ENCODE measurements at regions not wholly inside any gene's neighbourhood (a gene's known extent, or its start where the extent isn't known, plus 50 kb on each side); places are given as distances from the start of the nearest gene placed in this dataset.
"Not testable (repeated sequence)": the region's sequence is repeated elsewhere in the genome, so short reads cannot be mapped to it uniquely, and the experiment has no call there.

- H3K36me3 ChIP-seq (replicated peaks; ENCODE audit: control insufficient read depth, insufficient read depth, low read length): no peaks in the 10 kb centered on the region
- H3K27me3 ChIP-seq (ENCODE audit: control insufficient read depth, insufficient read depth, low read length): no peaks in the 10 kb centered on the region
- DNase-seq: no peak
- no peak overlapping the region for H3K4me3 ChIP-seq (ENCODE audit: insufficient read depth, low read depth, low read length)
These were observed 269.4 kb downstream of the PTGER3 start for GRCh38 chr1:70778056-70778762.

GRCh38 chr1:70778934-70779333, 268.7 kb downstream of the PTGER3 start:
- no peaks in the 10 kb centered on the region for H3K27me3 ChIP-seq (ENCODE audit: control insufficient read depth, insufficient read depth, low read length)
- DNase-seq: no peak
- H3K36me3 ChIP-seq (replicated peaks; ENCODE audit: control insufficient read depth, insufficient read depth, low read length): no peaks in the 10 kb centered on the region
- no peak overlapping the region for H3K4me3 ChIP-seq (ENCODE audit: insufficient read depth, low read depth, low read length)

GRCh38 chr1:70779571-70779970, 268.0 kb downstream of the PTGER3 start:
- H3K27me3 ChIP-seq (ENCODE audit: control insufficient read depth, insufficient read depth, low read length): no peaks in the 10 kb centered on the region
- no peak for DNase-seq
- H3K36me3 ChIP-seq (replicated peaks; ENCODE audit: control insufficient read depth, insufficient read depth, low read length): no peaks in the 10 kb centered on the region
- H3K4me3 ChIP-seq (ENCODE audit: insufficient read depth, low read depth, low read length): no peak overlapping the region

- no peaks in the 10 kb centered on the region for H3K27me3 ChIP-seq (ENCODE audit: control insufficient read depth, insufficient read depth, low read length)
- H3K4me3 ChIP-seq (ENCODE audit: insufficient read depth, low read depth, low read length): no peak overlapping the region
- DNase-seq: no peak
- no peaks in the 10 kb centered on the region for H3K36me3 ChIP-seq (replicated peaks; ENCODE audit: control insufficient read depth, insufficient read depth, low read length)
These were observed 262.3 kb downstream of the PTGER3 start for GRCh38 chr1:70785287-70785686.

GRCh38 chr1:70790232-70790923, 257.2 kb downstream of the PTGER3 start:
- no peaks in the 10 kb centered on the region for H3K27me3 ChIP-seq (ENCODE audit: control insufficient read depth, insufficient read depth, low read length)
- no peak for DNase-seq
- no peaks in the 10 kb centered on the region for H3K36me3 ChIP-seq (replicated peaks; ENCODE audit: control insufficient read depth, insufficient read depth, low read length)
- no peak overlapping the region for H3K4me3 ChIP-seq (ENCODE audit: insufficient read depth, low read depth, low read length)

GRCh38 chr1:70795064-70795463, 252.6 kb downstream of the PTGER3 start:
- not testable (repeated sequence) for DNase-seq; H3K27me3 ChIP-seq (ENCODE audit: control insufficient read depth, insufficient read depth, low read length); H3K36me3 ChIP-seq (replicated peaks; ENCODE audit: control insufficient read depth, insufficient read depth, low read length); H3K4me3 ChIP-seq (ENCODE audit: insufficient read depth, low read depth, low read length)

- not testable (repeated sequence) for H3K36me3 ChIP-seq (replicated peaks; ENCODE audit: control insufficient read depth, insufficient read depth, low read length); H3K4me3 ChIP-seq (ENCODE audit: insufficient read depth, low read depth, low read length); DNase-seq; H3K27me3 ChIP-seq (ENCODE audit: control insufficient read depth, insufficient read depth, low read length)
These were observed 251.3 kb downstream of the PTGER3 start for GRCh38 chr1:70796298-70796697.

GRCh38 chr1:70802625-70803024, 245.0 kb downstream of the PTGER3 start:
- not testable (repeated sequence) for H3K4me3 ChIP-seq (ENCODE audit: insufficient read depth, low read depth, low read length); DNase-seq; H3K36me3 ChIP-seq (replicated peaks; ENCODE audit: control insufficient read depth, insufficient read depth, low read length); H3K27me3 ChIP-seq (ENCODE audit: control insufficient read depth, insufficient read depth, low read length)

- no peak overlapping the region for H3K4me3 ChIP-seq (ENCODE audit: insufficient read depth, low read depth, low read length)
- no peak for DNase-seq
- H3K36me3 ChIP-seq (replicated peaks; ENCODE audit: control insufficient read depth, insufficient read depth, low read length): no peaks in the 10 kb centered on the region
- H3K27me3 ChIP-seq (ENCODE audit: control insufficient read depth, insufficient read depth, low read length): no peaks in the 10 kb centered on the region
These were observed 242.0 kb downstream of the PTGER3 start for GRCh38 chr1:70805641-70806040.

GRCh38 chr1:70807088-70807664, 240.4 kb downstream of the PTGER3 start:
- no peak for DNase-seq
- Histone ChIP-seq H3K4me3 (ENCODE audit: insufficient read depth, low read depth, low read length) (no peak overlapping the region), H3K27me3 (ENCODE audit: control insufficient read depth, insufficient read depth, low read length) (no peaks in the 10 kb centered on the region), H3K36me3 (replicated peaks; ENCODE audit: control insufficient read depth, insufficient read depth, low read length) (no peaks in the 10 kb centered on the region)

- Histone ChIP-seq H3K27me3 (ENCODE audit: control insufficient read depth, insufficient read depth, low read length) (no peaks in the 10 kb centered on the region), H3K36me3 (replicated peaks; ENCODE audit: control insufficient read depth, insufficient read depth, low read length) (no peaks in the 10 kb centered on the region), H3K4me3 (ENCODE audit: insufficient read depth, low read depth, low read length) (no peak overlapping the region)
- DNase-seq: no peak
These were observed 238.5 kb downstream of the PTGER3 start for GRCh38 chr1:70809069-70809468.

- H3K36me3 ChIP-seq (replicated peaks; ENCODE audit: control insufficient read depth, insufficient read depth, low read length): no peaks in the 10 kb centered on the region
- no peak overlapping the region for H3K4me3 ChIP-seq (ENCODE audit: insufficient read depth, low read depth, low read length)
- DNase-seq: no peak
- H3K27me3 ChIP-seq (ENCODE audit: control insufficient read depth, insufficient read depth, low read length): no peaks in the 10 kb centered on the region
These were observed 235.8 kb downstream of the PTGER3 start for GRCh38 chr1:70811815-70812214.

GRCh38 chr1:70812442-70813109, 235.0 kb downstream of the PTGER3 start:
- no peak for DNase-seq
- Histone ChIP-seq H3K36me3 (replicated peaks; ENCODE audit: control insufficient read depth, insufficient read depth, low read length) (no peaks in the 10 kb centered on the region), H3K27me3 (ENCODE audit: control insufficient read depth, insufficient read depth, low read length) (no peaks in the 10 kb centered on the region), H3K4me3 (ENCODE audit: insufficient read depth, low read depth, low read length) (no peak overlapping the region)

- no peak for DNase-seq
- Histone ChIP-seq H3K4me3 (ENCODE audit: insufficient read depth, low read depth, low read length) (no peak overlapping the region), H3K27me3 (ENCODE audit: control insufficient read depth, insufficient read depth, low read length) (no peaks in the 10 kb centered on the region), H3K36me3 (replicated peaks; ENCODE audit: control insufficient read depth, insufficient read depth, low read length) (no peaks in the 10 kb centered on the region)
These were observed 229.2 kb downstream of the PTGER3 start for GRCh38 chr1:70818401-70818800.

- Histone ChIP-seq H3K36me3 (replicated peaks; ENCODE audit: control insufficient read depth, insufficient read depth, low read length) (no peaks in the 10 kb centered on the region), H3K4me3 (ENCODE audit: insufficient read depth, low read depth, low read length) (no peak overlapping the region), H3K27me3 (ENCODE audit: control insufficient read depth, insufficient read depth, low read length) (no peaks in the 10 kb centered on the region)
- DNase-seq: no peak
These were observed 228.4 kb downstream of the PTGER3 start for GRCh38 chr1:70819231-70819630.
